Upper lobe of left lung (tissue), 4 donors: ENCODE measurements at regions not wholly inside any gene's neighbourhood (a gene's known extent, or its start where the extent isn't known, plus 50 kb on each side); places are given as distances from the start of the nearest gene placed in this dataset.

Source experiments
- CTCF ChIP-seq, 6 experiments: fragments of 450-650 bp in 4 of 6; fragments of 200-600 bp in 2 of 6; sonication (generic) in 2 of 6; IDR thresholded peaks; one replicate each; pipeline ENCODE4 v1.5.1; 2016 to 2019; ENCODE audit warnings: antibody characterized with exemption in 6 of 6
- EP300 ChIP-seq, 4 donors: sonication (generic); formaldehyde crosslinking; IDR thresholded peaks; one replicate each; pipeline ENCODE4 v1.5.1; 2017; ENCODE audit warnings: antibody characterized with exemption in 4 of 4, control low read depth in 2 of 4
- POLR2A ChIP-seq, 4 donors: fragments of 450-650 bp; IDR thresholded peaks; one replicate each; pipeline ENCODE4 v1.5.1; 2016 to 2017; ENCODE audit warnings: antibody characterized with exemption in 4 of 4, mild to moderate bottlenecking in 2 of 4

- TF ChIP-seq CTCF (IDR thresholded peaks at IDR 0.05), result no peak
- TF ChIP-seq EP300 (IDR thresholded peaks at IDR 0.05), result no peak
- TF ChIP-seq POLR2A (IDR thresholded peaks at IDR 0.05), result no peak
Measured at GRCh38 chr4:100306018-100306417, 115.8 kb upstream of the DDIT4L start.
